ENCODE measurements at regions not wholly inside any gene's neighbourhood (a gene's known extent, or its start where the extent isn't known, plus 50 kb on each side); places are given as distances from the start of the nearest gene placed in this dataset.

DNA sequence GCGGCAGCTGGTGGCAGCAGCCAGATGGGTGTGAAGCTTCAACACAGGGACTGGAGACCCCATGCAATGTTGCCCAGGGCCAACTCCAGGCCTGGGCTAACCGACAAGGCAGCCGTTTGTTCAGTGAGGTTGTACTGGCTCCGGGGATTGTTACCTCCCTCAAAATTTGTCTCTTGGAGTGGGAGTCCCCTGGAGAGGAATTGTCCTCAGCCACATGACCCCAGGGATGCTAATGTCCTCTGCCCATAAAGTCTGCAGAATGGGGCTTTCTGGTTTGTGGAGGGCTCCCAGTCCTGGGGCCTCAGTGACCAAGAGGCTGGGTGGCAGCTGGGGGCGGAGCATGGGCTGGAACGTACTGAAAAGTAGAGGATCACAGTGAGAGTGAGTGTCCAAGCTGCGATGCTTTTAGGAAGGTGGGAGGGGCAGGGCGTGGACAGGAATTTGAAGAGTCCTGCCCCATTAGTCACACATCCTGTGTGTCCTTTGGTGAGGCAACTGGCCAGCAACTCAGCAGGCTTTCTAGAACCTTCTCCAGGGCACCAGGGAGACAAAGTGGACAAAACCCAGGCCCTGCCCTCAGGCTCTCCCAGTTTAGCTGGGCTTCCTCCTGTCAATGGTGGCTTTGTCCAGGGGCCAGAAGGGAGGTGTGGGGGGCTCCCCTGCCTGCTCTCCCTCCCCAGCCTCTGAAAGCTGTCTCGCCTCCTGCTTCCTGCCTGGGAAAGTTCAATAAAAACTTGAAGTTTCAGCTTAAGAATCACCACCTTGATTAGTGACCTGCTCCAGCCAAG lies 114.0 kb downstream of the NSG2 start:
- TF ChIP-seq, protein P1, sequence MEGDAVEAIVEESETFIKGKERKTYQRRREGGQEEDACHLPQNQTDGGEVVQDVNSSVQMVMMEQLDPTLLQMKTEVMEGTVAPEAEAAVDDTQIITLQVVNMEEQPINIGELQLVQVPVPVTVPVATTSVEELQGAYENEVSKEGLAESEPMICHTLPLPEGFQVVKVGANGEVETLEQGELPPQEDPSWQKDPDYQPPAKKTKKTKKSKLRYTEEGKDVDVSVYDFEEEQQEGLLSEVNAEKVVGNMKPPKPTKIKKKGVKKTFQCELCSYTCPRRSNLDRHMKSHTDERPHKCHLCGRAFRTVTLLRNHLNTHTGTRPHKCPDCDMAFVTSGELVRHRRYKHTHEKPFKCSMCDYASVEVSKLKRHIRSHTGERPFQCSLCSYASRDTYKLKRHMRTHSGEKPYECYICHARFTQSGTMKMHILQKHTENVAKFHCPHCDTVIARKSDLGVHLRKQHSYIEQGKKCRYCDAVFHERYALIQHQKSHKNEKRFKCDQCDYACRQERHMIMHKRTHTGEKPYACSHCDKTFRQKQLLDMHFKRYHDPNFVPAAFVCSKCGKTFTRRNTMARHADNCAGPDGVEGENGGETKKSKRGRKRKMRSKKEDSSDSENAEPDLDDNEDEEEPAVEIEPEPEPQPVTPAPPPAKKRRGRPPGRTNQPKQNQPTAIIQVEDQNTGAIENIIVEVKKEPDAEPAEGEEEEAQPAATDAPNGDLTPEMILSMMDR (IDR thresholded peaks at IDR 0.05; ENCODE audit: extremely low read depth in 1 of 2, insufficient read depth in 1 of 2, low read depth in 1 of 2, low read length in 2 of 2), result no peak
- TF ChIP-seq MYC (IDR thresholded peaks at IDR 0.05; ENCODE audit: low read depth, low read length), result no peak
- TF ChIP-seq POLR2A (IDR thresholded peaks at IDR 0.05; ENCODE audit: low read depth, low read length), result no peak
- no peak for TF ChIP-seq POLR2AphosphoS5 (IDR thresholded peaks at IDR 0.05; ENCODE audit: insufficient read depth, low read depth, low read length)
